HG03432 (cell line): ENCODE measurements at regions not wholly inside any gene's neighbourhood (a gene's known extent, or its start where the extent isn't known, plus 50 kb on each side); places are given as distances from the start of the nearest gene placed in this dataset.

Experiments used
- ATAC-seq: cut with Tn5 transposase; IDR thresholded peaks from one replicate; pipeline ENCODE4 v1.9.1; 2021; ENCODE audit warnings: mild to moderate bottlenecking, moderate library complexity; ENCODE audit not compliant: unreplicated experiment

- no peak for ATAC-seq
Measured at GRCh38 chr13:30151388-30151787, 156.0 kb downstream of the KATNAL1 start.

- ATAC-seq = no peak
Measured at GRCh38 chr13:30149248-30149647, 158.1 kb downstream of the KATNAL1 start.

- ATAC-seq = no peak
Measured at GRCh38 chr13:30148786-30149185, 158.6 kb downstream of the KATNAL1 start.

- ATAC-seq = no peak
Measured at GRCh38 chr13:30148171-30148754, 159.1 kb downstream of the KATNAL1 start.

- no peak for ATAC-seq
Measured at GRCh38 chr13:30147421-30147820, 159.9 kb downstream of the KATNAL1 start.

GRCh38 chr13:30147015-30147414 is 160.3 kb downstream of the KATNAL1 start:
- ATAC-seq = no peak

- peak; percentile 64 for ATAC-seq
Measured at GRCh38 chr13:30145709-30146367, 161.5 kb downstream of the KATNAL1 start.

GRCh38 chr13:30143666-30144400 is 163.5 kb downstream of the KATNAL1 start:
- ATAC-seq = no peak

- ATAC-seq = no peak
Measured at GRCh38 chr13:30142486-30143211, 164.7 kb downstream of the KATNAL1 start.

GRCh38 chr13:30141775-30142485 is 165.4 kb downstream of the KATNAL1 start:
- no peak for ATAC-seq

- ATAC-seq = no peak
Measured at GRCh38 chr13:30140973-30141372, 166.4 kb downstream of the KATNAL1 start.

GRCh38 chr13:30138511-30138910 is 168.8 kb downstream of the KATNAL1 start:
- ATAC-seq = no peak

- no peak for ATAC-seq
Measured at GRCh38 chr13:30135868-30136267, 171.5 kb downstream of the KATNAL1 start.

GRCh38 chr13:30135351-30135750 is 172.0 kb downstream of the KATNAL1 start:
- ATAC-seq = no peak

GRCh38 chr13:30134578-30134977 is 172.8 kb downstream of the KATNAL1 start:
- ATAC-seq = no peak

GRCh38 chr13:30133996-30134395 is 173.4 kb downstream of the KATNAL1 start:
- ATAC-seq = no peak

- no peak for ATAC-seq
Measured at GRCh38 chr13:30133554-30133912, 173.8 kb downstream of the KATNAL1 start.

- peak; percentile 94 for ATAC-seq
Measured at GRCh38 chr13:30132623-30133553, 174.5 kb downstream of the KATNAL1 start.

- no peak for ATAC-seq
Measured at GRCh38 chr13:30129411-30129810, 177.9 kb downstream of the KATNAL1 start.

GRCh38 chr13:30128591-30128990 is 178.8 kb downstream of the KATNAL1 start:
- ATAC-seq = peak; percentile 50
